Spleen (tissue), 11 donors: ENCODE measurements at regions not wholly inside any gene's neighbourhood (a gene's known extent, or its start where the extent isn't known, plus 50 kb on each side); places are given as distances from the start of the nearest gene placed in this dataset.
A peak's percentile ranks its signal among the peaks of the same experiment; 100 is the strongest.

ENCODE experiments used
- DNase-seq: peaks from one replicate; pipeline ENCODE4 v3.0.0-alpha.2; 2020
- H3K27ac ChIP-seq, 8 donors: fragments of 200-600 bp; sonication (generic) in 7 of 8; 1 replicate in 4 of 8; 2 replicates in 4 of 8; pipeline versions ENCODE4 v1.5.0 to v1.8.0; 2016 to 2021; ENCODE audit warnings: inconsistent platforms in 4 of 8, mild to moderate bottlenecking in 4 of 8, moderate library complexity in 1 of 8
- H3K27me3 ChIP-seq, 7 donors: fragments of 200-600 bp; sonication (generic) in 6 of 7; replicated peaks in 1 of 7; 1 replicate in 4 of 7; 2 replicates in 3 of 7; pipeline versions ENCODE4 v1.5.0 to v1.8.0; 2016 to 2021; ENCODE audit warnings: inconsistent platforms in 3 of 7, mild to moderate bottlenecking in 1 of 7
- H3K36me3 ChIP-seq, 6 donors: fragments of 200-600 bp; sonication (generic) in 5 of 6; 1 replicate in 4 of 6; 2 replicates in 2 of 6; pipeline versions ENCODE4 v1.5.0 to v1.8.0; 2016 to 2021; ENCODE audit warnings: inconsistent platforms in 2 of 6
- H3K4me1 ChIP-seq, 6 donors: fragments of 200-600 bp; sonication (generic) in 5 of 6; 1 replicate in 3 of 6; 2 replicates in 3 of 6; pipeline versions ENCODE4 v1.5.0 to v1.8.0; 2016 to 2021; ENCODE audit warnings: inconsistent platforms in 3 of 6
- H3K4me3 ChIP-seq, 8 donors: fragments of 200-600 bp; sonication (generic) in 7 of 8; 1 replicate in 4 of 8; 2 replicates in 4 of 8; pipeline versions ENCODE4 v1.5.0 to v1.8.0; 2016 to 2021; ENCODE audit warnings: inconsistent platforms in 4 of 8, mild to moderate bottlenecking in 4 of 8, moderate library complexity in 2 of 8
- H3K9me3 ChIP-seq, 8 donors: fragments of 200-600 bp; sonication (generic) in 7 of 8; 1 replicate in 4 of 8; 2 replicates in 4 of 8; pipeline versions ENCODE4 v1.5.0 to v1.8.0; 2016 to 2021; ENCODE audit warnings: inconsistent platforms in 4 of 8
- CTCF ChIP-seq, 11 experiments: fragments of 200-600 bp in 7 of 11; fragments of 450-650 bp in 4 of 11; sonication (generic) in 4 of 11; IDR thresholded peaks in 8 of 11; conservative IDR thresholded peaks in 3 of 11; 1 replicate in 7 of 11; 2 replicates in 4 of 11; pipeline versions ENCODE4 v1.4.0 to v1.8.0; 2016 to 2021; ENCODE audit warnings: antibody characterized with exemption in 11 of 11, inconsistent platforms in 4 of 11, mild to moderate bottlenecking in 1 of 11
- POLR2A ChIP-seq, 3 donors: fragments of 450-650 bp; IDR thresholded peaks; one replicate each; pipeline ENCODE4 v1.5.1; 2017; ENCODE audit warnings: antibody characterized with exemption in 3 of 3, mild to moderate bottlenecking in 1 of 3
- POLR2AphosphoS5 ChIP-seq, 3 donors: sonication (generic); formaldehyde crosslinking; IDR thresholded peaks; one replicate each; pipeline ENCODE4 v1.5.1; 2017; ENCODE audit warnings: antibody characterized with exemption in 3 of 3
- WGBS, 5 donors: extraction: QIAGEN DNeasy Blood & Tissue Kit in 3 of 5; methylation state at CpG; one replicate each; pipeline versions ENCODE4 v1.1.5 to v1.1.7; 2013 to 2018; 5-methylcytosine and 5-hydroxymethylcytosine counted together
- intact Hi-C: fragments of 100-400 bp; cut with DNase I; formaldehyde crosslinking; loops from one replicate; pipeline ENCODE4 v1.15.0; 2023; ENCODE audit warnings: low total_unique reads
- donor health status: healthy with polysubstance abuse.
- donor health status: DM: no; HTN: no; CAD: no; lungs with moderate emphysema.
- donor health status: DM: no; HTN: no; CAD: no.
- donor health status: Bipolar disorder and iron deficiency.
- donor health status: healthy.
- donor health status: DM: no; HTN: no; CAD: no.
- donor health status: DM: yes; HTN: yes; CAD: no.

GRCh38 chr9:31535651-31536050 is 848.8 kb upstream of the ACO1 start:
- Histone ChIP-seq H3K27ac (no peak overlapping the region), H3K4me1 (no peaks in the 10 kb centered on the region), H3K36me3 (no peaks in the 10 kb centered on the region), H3K27me3 (no peaks in the 10 kb centered on the region), H3K9me3 (no peaks in the 10 kb centered on the region), H3K4me3 (no peak overlapping the region)
- intact Hi-C loops: no loop called here
- TF ChIP-seq POLR2A (IDR thresholded peaks at IDR 0.05): no peak
- TF ChIP-seq POLR2AphosphoS5 (IDR thresholded peaks at IDR 0.05): no peak
- no peak for TF ChIP-seq CTCF (IDR thresholded peaks at IDR 0.05 in 8 of 11, conservative IDR thresholded peaks at IDR 0.05 in 3 of 11)
- no peak for DNase-seq
- 74 to 92% (median 78%) methylated on average over 2 of the region's 2 CpGs for WGBS, 5 donors

- Histone ChIP-seq H3K36me3 (no peaks in the 10 kb centered on the region), H3K27ac (no peak overlapping the region), H3K9me3 (no peaks in the 10 kb centered on the region), H3K27me3 (no peaks in the 10 kb centered on the region), H3K4me1 (peaks cover 0 to 1% (median 0%) of the 10 kb centered on the region in 6 donors), H3K4me3 (no peak overlapping the region)
- 64 to 76% (median 73%) methylated on average over 4 of the region's 4 CpGs for WGBS, 5 donors
- DNase-seq: no peak
- intact Hi-C loops: no loop called here
- no peak for TF ChIP-seq CTCF (IDR thresholded peaks at IDR 0.05 in 8 of 11, conservative IDR thresholded peaks at IDR 0.05 in 3 of 11)
Observed at GRCh38 chr9:31536471-31536870, 848.0 kb upstream of the ACO1 start.

GRCh38 chr9:31541721-31542281 is 842.6 kb upstream of the ACO1 start:
- Histone ChIP-seq H3K4me3 (no peak overlapping the region), H3K27ac (peak overlapping the region in 1 of 8 donors; percentile 28), H3K36me3 (no peaks in the 10 kb centered on the region), H3K4me1 (peaks cover 0 to 18% (median 6%) of the 10 kb centered on the region in 6 donors), H3K9me3 (no peaks in the 10 kb centered on the region), H3K27me3 (no peaks in the 10 kb centered on the region)
- TF ChIP-seq POLR2AphosphoS5 (IDR thresholded peaks at IDR 0.05) (no peak), POLR2A (IDR thresholded peaks at IDR 0.05) (no peak), CTCF (IDR thresholded peaks at IDR 0.05 in 8 of 11, conservative IDR thresholded peaks at IDR 0.05 in 3 of 11) (no peak)
- WGBS, 5 donors: 45 to 67% (median 61%) methylated on average over 4 of the region's 4 CpGs
- no peak for DNase-seq
- intact Hi-C loops: no loop called here

- WGBS, 5 donors: 32 to 61% (median 38%) methylated on average over 5 of the region's 5 CpGs
- peak overlapping the region in 2 of 8 donors; percentile 17 to 28 for H3K27ac ChIP-seq
Observed at GRCh38 chr9:31542384-31543055, 841.9 kb upstream of the ACO1 start.

More at GRCh38 chr9:31542384-31543055, 841.9 kb upstream of the ACO1 start:
- intact Hi-C loops: no loop called here
- no peak overlapping the region for H3K4me3 ChIP-seq
- TF ChIP-seq CTCF (IDR thresholded peaks at IDR 0.05 in 8 of 11, conservative IDR thresholded peaks at IDR 0.05 in 3 of 11): peak in 9 of 11 experiments; percentile 15 to 52 (median 34)
- no peak for TF ChIP-seq POLR2AphosphoS5 (IDR thresholded peaks at IDR 0.05)
- H3K36me3 ChIP-seq: no peaks in the 10 kb centered on the region
- no peaks in the 10 kb centered on the region for H3K27me3 ChIP-seq
- DNase-seq: no peak
- no peaks in the 10 kb centered on the region for H3K9me3 ChIP-seq
- peaks cover 0 to 18% (median 6%) of the 10 kb centered on the region in 6 donors for H3K4me1 ChIP-seq
